Right cardiac atrium (tissue), 5 donors: ENCODE measurements at regions not wholly inside any gene's neighbourhood (a gene's known extent, or its start where the extent isn't known, plus 50 kb on each side); places are given as distances from the start of the nearest gene placed in this dataset.
A peak's percentile ranks its signal among the peaks of the same experiment; 100 is the strongest.

Source experiments
- ATAC-seq, 2 donors: fragments of 200-7000 bp; cut with Tn5 transposase; one replicate each; pipeline versions ENCODE4 v1.8.0 to v1.9.1; 2020; ENCODE audit warnings: moderate library complexity in 2 of 2, mild to moderate bottlenecking in 1 of 2
- DNase-seq, 3 donors: peaks; one replicate each; pipeline ENCODE4 v3.0.0-alpha.2; 2020
- H3K27ac ChIP-seq: one replicate; pipeline ENCODE4 v1.5.1; 2013; ENCODE audit warnings: mild to moderate bottlenecking, low read length, control low read depth, moderate library complexity
- H3K27me3 ChIP-seq: one replicate; pipeline ENCODE4 v1.6.1; 2013; ENCODE audit not compliant: control insufficient read depth, insufficient read depth
- H3K4me1 ChIP-seq: one replicate; pipeline ENCODE4 v1.6.1; 2013; ENCODE audit warnings: low read length; ENCODE audit not compliant: control insufficient read depth, insufficient read depth
- H3K4me3 ChIP-seq: one replicate; pipeline ENCODE4 v1.5.1; 2013; ENCODE audit warnings: low read length, control low read depth
- H3K9me3 ChIP-seq: one replicate; pipeline ENCODE4 v1.6.1; 2013; ENCODE audit warnings: low read length; ENCODE audit not compliant: control insufficient read depth
- WGBS: extraction: QIAGEN DNeasy Blood & Tissue Kit; methylation state at CpG from one replicate; pipeline ENCODE4 v1.1.7; 2013; 5-methylcytosine and 5-hydroxymethylcytosine counted together
- intact Hi-C, 4 donors: fragments of 100-400 bp; cut with DNase I; formaldehyde crosslinking; loops; one replicate each; pipeline versions ENCODE4 v1.11.0 to v1.14.0; 2022 to 2023
- donor health status: healthy with polysubstance abuse.
- donor health status: DM: no; HTN: yes; CAD: no.
- donor health status: DM: no; HTN: no; CAD: no.
- donor health status: DM: no; HTN: yes; CAD: no; lungs with severe emphysema.
- donor health status: DM: yes; HTN: yes; CAD: no.

DNA sequence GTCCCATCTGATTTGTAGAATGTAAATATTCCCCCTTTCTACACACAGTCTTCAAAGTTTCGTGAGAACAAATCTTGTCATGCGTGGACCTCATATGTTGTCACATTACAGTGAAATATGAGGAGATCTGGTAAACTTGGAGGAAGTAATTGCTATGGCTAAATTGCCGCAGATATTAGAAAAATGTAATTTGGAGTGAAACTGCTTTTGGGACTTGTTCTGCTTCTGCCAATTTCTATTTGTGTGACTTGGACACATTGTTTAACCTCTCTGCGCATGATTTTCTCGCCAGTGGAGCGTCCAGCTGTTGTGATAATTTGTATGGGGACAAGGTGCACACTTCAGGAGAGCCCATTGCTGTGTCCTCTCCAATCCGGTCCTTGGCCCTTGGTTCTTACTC, 693.1 kb upstream of the SLC10A2 start:
- ATAC-seq (no peak), DNase-seq (no peak)
- Histone ChIP-seq H3K9me3 (no peaks in the 10 kb centered on the region), H3K27ac (no peak overlapping the region), H3K27me3 (no peaks in the 10 kb centered on the region), H3K4me1 (no peaks in the 10 kb centered on the region), H3K4me3 (no peak overlapping the region)
- intact Hi-C loops: no loop called here
- 44% methylated on average over 7 of the region's 7 CpGs for WGBS

DNA sequence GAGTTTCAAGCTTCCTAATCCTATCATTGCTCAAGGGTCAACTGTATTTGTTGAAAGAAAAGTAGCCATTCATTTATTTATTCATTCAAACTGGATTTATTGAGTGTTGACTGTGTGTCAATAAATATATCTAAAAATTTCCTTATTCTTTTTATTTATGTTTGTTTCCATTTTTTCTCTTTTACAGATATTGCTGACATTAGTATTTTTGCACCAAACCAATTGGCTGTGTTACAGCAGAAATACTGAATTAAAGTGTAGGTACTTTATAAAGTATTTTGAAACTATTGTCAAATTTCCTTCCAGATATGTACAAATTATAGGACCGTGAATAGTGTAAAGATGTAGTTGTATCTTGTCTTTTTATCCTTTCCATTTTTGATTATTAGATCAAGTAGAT, 692.0 kb upstream of the SLC10A2 start:
- DNase-seq: no peak
- ATAC-seq: no peak
- H3K4me1 ChIP-seq: no peaks in the 10 kb centered on the region
- H3K9me3 ChIP-seq: no peaks in the 10 kb centered on the region
- intact Hi-C loops: no loop called here
- H3K4me3 ChIP-seq: no peak overlapping the region
- 91% methylated on average over 1 of the region's 1 CpG for WGBS
- no peak overlapping the region for H3K27ac ChIP-seq
- H3K27me3 ChIP-seq: no peaks in the 10 kb centered on the region

DNA sequence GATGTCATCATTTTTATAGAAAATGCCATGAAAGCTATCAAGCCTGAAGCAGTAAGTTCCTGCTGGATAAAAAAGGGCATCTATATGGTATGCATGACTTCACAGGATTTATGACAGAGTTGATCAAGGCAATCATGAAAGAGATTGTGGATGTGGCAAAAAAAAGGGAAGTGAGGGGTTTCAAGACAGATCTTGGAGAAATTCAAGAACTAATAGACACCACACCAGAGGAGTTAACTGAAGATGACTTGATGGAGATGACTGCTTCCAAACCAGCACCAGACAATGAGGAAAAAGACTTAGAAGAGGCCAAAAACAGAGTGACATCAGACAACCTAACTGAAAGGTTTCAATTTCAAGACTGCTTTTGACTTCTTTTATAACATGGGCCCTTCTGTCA, 691.1 kb upstream of the SLC10A2 start:
- intact Hi-C loops: no loop called here
- ATAC-seq (no peak), DNase-seq (no peak)
- no peaks in the 10 kb centered on the region for H3K4me1 ChIP-seq
- H3K27ac ChIP-seq: no peak overlapping the region
- H3K9me3 ChIP-seq: no peaks in the 10 kb centered on the region
- H3K4me3 ChIP-seq: no peak overlapping the region
- no peaks in the 10 kb centered on the region for H3K27me3 ChIP-seq

DNA sequence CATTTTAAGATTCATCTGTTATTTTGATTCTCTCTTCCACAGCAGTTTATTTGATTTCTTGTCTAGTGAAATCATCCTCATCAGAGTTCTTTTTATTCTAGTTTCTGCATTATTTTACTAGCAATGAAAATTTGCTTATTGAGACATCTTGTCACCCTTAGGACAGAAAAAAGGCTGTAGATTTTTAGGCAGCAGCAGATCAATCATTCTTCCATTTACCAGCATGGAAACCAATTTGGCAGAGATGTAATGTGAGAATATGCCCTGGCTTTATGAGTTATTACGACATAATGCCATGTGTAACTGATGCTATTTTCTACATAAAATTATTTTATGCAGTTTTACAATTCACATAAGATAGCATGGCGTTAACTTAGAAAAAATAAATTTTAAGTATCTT, 688.6 kb upstream of the SLC10A2 start:
- intact Hi-C loops: no loop called here
- Histone ChIP-seq H3K4me1 (no peaks in the 10 kb centered on the region), H3K27ac (no peak overlapping the region), H3K27me3 (no peaks in the 10 kb centered on the region), H3K4me3 (no peak overlapping the region), H3K9me3 (no peaks in the 10 kb centered on the region)
- ATAC-seq (no peak), DNase-seq (no peak)
- WGBS: 88% methylated on average over 2 of the region's 2 CpGs

DNA sequence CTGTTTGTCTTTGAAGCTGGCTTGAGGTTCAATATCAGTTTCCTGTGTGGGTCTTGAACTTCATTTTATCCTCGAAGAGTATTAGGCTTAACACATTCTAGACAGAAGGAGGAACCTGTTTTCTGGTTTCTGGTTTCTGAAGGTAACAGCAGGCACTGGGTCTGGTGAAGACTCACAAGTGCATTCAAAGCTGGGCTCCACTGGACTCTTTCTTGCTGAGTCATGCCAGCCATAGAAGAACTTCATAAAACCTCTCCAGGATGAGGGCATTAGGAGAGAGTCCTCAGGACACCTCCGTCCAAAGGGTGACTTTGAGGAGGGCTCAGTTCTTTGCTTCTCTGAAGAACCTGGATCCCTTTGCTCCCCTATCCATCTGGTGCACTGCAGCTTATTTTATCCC, 668.6 kb upstream of the SLC10A2 start:
- no peak for DNase-seq
- no peak overlapping the region for H3K27ac ChIP-seq
- H3K9me3 ChIP-seq: no peaks in the 10 kb centered on the region
- no peaks in the 10 kb centered on the region for H3K4me1 ChIP-seq
- no peak overlapping the region for H3K4me3 ChIP-seq
- 78% methylated on average over 2 of the region's 2 CpGs for WGBS
- H3K27me3 ChIP-seq: no peaks in the 10 kb centered on the region
- ATAC-seq: no peak
- intact Hi-C loops: no loop called here

DNA sequence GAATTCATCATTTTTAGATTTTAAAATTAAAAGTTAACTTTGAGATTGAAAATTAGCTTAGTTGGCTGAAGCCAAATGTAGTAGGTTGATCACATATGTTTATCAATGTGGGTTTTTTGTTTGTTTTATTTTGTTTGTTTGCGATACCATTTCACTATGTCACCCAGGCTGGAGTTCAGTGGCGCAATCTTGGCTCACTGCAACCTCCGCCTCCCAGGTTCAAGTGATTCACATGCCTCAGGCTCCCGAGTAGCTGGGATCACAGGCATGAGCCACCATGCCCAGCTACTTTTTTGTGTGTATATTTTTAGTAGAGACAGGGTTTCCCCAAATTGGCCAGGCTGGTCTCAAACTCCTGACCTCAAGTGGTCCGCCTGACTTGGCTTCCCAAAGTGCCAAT, 665.7 kb upstream of the SLC10A2 start:
- intact Hi-C loops: no loop called here
- H3K4me3 ChIP-seq: no peak overlapping the region
- H3K27ac ChIP-seq: no peak overlapping the region
- ATAC-seq: no peak
- 87% methylated on average over 5 of the region's 5 CpGs for WGBS
- H3K9me3 ChIP-seq: no peaks in the 10 kb centered on the region
- H3K4me1 ChIP-seq: no peaks in the 10 kb centered on the region
- no peaks in the 10 kb centered on the region for H3K27me3 ChIP-seq
- no peak for DNase-seq

DNA sequence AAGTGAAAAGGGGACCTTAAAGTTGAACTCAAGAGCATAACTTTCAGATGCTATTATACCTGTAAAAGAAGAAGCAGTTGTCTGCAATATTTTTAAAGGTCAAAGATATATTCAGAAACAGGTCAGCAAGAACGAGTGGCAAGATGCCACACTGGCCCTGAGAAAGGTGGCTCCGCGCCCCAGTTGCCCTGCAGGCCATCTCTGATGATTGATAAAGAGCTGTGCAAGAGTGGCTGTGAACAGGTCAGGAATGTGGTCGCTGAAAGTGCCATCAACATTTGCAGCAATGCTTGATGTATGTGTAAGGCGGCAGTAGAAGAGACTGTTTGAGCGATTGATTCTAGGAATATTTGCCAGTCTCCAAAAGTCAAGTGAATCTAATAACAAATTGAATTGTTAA, 664.2 kb upstream of the SLC10A2 start:
- peak; percentile 8 to 61 (median 39) for DNase-seq
- Histone ChIP-seq H3K4me3 (no peak overlapping the region), H3K4me1 (no peaks in the 10 kb centered on the region), H3K27ac (no peak overlapping the region), H3K27me3 (no peaks in the 10 kb centered on the region), H3K9me3 (no peaks in the 10 kb centered on the region)
- 53% methylated on average over 6 of the region's 6 CpGs for WGBS
- intact Hi-C loops: no loop called here
- peak; percentile 36 to 56 for ATAC-seq

DNA sequence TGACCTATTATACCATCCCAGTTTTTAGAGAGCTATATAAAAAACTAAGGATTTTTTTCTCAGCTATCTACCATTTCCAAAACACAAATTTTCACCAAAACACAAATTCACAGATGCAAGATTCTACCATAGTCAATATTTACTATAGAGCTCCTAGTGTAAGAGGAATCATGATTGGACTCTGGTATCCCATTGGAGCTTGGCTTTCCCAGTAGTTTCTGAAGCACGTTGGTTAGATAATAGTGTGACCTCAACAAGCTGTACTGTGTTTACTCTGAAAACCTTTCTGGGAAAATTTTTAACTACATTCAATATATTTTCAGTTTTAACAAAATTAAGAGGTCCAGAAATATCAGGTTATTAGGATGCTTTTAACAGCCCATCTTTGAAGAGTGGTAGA, 660.6 kb upstream of the SLC10A2 start:
- Histone ChIP-seq H3K27me3 (no peaks in the 10 kb centered on the region), H3K4me1 (no peaks in the 10 kb centered on the region), H3K4me3 (no peak overlapping the region), H3K9me3 (no peaks in the 10 kb centered on the region), H3K27ac (no peak overlapping the region)
- intact Hi-C loops: no loop called here
- DNase-seq: no peak
- WGBS: 48% methylated on average over 1 of the region's 1 CpG
- no peak for ATAC-seq

DNA sequence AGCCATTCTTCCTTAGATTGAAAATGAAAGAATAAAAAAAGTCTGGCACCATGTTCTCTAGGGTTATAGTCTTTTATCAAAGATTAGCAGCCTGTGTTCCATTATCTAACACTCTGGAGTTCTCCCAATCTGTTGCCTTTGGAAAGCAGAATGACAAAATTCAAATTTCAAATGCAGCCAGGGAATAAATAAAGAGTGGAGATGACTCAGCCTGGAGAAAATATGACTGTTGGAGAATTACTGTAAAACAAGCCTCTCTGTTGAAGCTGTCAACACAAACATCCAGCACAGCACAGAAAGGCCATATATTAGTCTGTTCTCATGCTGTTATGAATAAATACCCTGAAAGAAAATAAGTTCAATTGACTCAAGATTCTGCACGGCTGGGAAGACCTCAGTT, 650.5 kb upstream of the SLC10A2 start:
- intact Hi-C loops: no loop called here
- Histone ChIP-seq H3K27me3 (no peaks in the 10 kb centered on the region), H3K27ac (no peak overlapping the region), H3K4me3 (no peak overlapping the region), H3K4me1 (no peaks in the 10 kb centered on the region), H3K9me3 (no peaks in the 10 kb centered on the region)
- DNase-seq (no peak), ATAC-seq (peak in 1 of 2 donors; percentile 41)
- 17% methylated on average over 1 of the region's 1 CpG for WGBS

DNA sequence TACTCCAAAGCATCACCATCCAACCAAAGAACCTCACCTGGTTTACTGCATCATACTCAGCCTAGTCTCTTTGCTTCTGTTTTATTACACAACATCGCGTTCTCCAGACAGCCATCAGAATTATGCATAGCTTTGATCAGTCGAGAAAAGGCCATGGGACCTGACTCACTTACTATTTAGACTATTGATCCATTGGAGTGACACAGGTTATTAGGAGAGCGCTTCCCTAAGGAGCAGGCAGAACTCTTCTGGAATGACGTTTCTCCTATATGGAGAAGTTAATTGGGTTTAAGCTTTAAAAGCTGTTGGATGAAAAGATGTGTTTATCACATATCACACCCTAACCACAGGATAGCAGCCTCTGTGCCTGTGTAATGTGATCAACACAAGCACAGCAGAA, 649.1 kb upstream of the SLC10A2 start:
- intact Hi-C loops: no loop called here
- no peak overlapping the region for H3K4me3 ChIP-seq
- no peaks in the 10 kb centered on the region for H3K27me3 ChIP-seq
- no peaks in the 10 kb centered on the region for H3K9me3 ChIP-seq
- H3K4me1 ChIP-seq: no peaks in the 10 kb centered on the region
- no peak overlapping the region for H3K27ac ChIP-seq
- ATAC-seq (no peak), DNase-seq (no peak)
- 86% methylated on average over 5 of the region's 5 CpGs for WGBS

DNA sequence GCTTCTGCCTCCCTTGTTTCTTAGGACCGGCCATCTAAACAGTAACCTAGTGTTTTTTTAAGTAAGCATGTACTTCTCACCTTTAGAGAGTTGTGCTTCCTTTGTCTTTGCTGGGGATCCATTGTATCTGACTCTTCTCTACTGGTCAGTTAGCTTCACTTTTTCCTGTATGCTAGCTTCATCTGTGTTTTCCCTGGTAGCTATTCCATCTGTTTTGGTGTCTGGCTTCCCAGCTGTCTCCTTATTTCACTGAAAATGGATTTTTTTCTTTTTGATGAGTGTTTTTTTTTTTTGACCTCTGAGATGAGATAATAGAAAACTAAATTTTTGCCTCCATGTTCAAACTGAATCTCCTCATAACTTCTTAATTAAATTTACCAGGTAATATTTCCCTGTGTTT, 637.0 kb upstream of the SLC10A2 start:
- no peak for ATAC-seq
- Histone ChIP-seq H3K27ac (no peak overlapping the region), H3K4me1 (no peaks in the 10 kb centered on the region), H3K27me3 (no peaks in the 10 kb centered on the region), H3K4me3 (no peak overlapping the region), H3K9me3 (no peaks in the 10 kb centered on the region)
- intact Hi-C loops: no loop called here
- DNase-seq: no peak
- WGBS: 93% methylated on average over 1 of the region's 1 CpG

DNA sequence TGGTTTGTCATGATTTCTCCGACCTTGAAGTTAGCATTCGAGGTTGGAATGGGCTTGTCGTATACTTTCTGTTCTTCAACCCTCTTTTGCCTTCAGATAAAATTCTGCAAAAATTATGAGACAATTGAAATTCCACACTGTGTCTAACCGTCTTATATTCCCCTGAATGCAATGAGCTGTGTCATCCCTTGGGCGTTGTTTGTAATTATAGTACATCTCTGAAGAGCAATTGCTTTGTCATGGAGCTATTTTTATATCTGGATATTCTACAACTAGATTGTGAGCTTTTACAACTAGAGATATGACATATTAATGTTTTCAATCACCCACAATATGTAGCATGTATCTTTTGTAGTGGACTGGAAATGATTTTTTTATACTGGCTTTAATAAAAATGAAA, 631.8 kb upstream of the SLC10A2 start:
- 74% methylated on average over 5 of the region's 5 CpGs for WGBS
- Histone ChIP-seq H3K4me3 (no peak overlapping the region), H3K9me3 (no peaks in the 10 kb centered on the region), H3K4me1 (no peaks in the 10 kb centered on the region), H3K27me3 (no peaks in the 10 kb centered on the region), H3K27ac (no peak overlapping the region)
- no peak for DNase-seq
- ATAC-seq: no peak
- intact Hi-C loops: no loop called here
